Activated gamma-delta T cell treated with Interleukin-2 at 50 U/mL for 16 hours (primary cell): ENCODE measurements at regions not wholly inside any gene's neighbourhood (a gene's known extent, or its start where the extent isn't known, plus 50 kb on each side); places are given as distances from the start of the nearest gene placed in this dataset.
"Not testable (repeated sequence)": the region's sequence is repeated elsewhere in the genome, so short reads cannot be mapped to it uniquely, and the experiment has no call there.

Source experiments
- DNase-seq: peaks from one replicate; pipeline ENCODE4 v3.0.0-alpha.2; 2020

DNA sequence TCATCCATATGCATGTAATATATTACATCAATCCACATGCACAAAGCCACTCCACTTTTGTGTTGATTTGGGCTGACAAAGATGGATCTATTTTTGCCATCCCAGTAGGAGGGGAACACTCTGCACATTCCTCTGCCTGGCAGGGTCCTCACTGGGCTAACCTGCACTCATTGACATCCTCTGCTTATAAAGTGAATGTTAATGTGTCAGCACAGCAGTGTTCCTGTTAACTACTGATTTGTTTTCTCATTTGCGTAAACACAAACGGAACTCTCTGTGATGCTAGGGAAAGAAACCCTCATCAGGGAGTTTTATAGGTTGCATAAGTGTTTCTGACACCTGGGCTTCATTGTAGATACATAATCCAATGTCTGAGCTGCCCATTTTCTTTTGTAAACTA is 826.0 kb downstream of the RAB28 start:
- DNase-seq: no peak

DNA sequence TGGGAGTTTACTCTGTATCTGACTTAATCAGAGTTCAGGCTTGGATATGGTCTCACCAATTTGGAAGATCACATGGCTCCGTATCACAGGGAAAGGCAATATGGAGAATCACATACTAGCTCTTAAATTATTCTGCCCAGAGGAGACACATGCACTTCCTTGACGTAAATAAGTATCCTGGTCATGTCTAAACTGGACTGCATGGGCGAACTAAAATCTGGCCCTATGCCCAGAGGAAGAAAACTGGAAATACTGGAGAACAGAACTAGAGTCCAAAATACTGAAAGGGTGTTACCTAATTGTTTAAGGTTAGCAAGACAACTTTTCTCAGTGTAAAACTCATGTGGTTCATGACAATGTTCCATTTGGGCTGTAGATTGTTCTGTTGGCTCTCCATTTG is 832.3 kb downstream of the RAB28 start:
- no peak for DNase-seq

- DNase-seq: no peak
Measured at GRCh38 chr4:12645732-12646131, 838.4 kb downstream of the RAB28 start.

GRCh38 chr4:12644261-12644660 is 839.9 kb downstream of the RAB28 start:
- no peak for DNase-seq

DNA sequence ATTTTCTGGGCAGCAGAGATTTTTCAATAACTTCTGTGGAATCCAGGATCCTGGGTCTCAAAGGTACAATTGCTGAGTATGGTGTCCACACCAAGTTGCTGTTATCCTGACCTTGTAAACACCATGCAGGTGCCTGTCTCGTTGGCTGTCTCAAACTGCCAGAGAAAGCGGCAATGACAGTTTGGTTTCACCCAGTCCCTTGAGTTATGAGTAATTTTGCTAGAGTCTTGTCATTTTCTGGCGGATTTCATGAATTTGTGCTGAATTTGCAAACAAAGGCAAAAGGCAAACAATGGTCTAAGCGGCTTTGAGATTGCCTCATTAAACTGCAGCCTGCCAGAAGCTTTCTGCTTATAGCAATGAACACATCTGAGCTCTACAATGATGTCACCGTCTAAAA is 847.9 kb downstream of the RAB28 start:
- no peak for DNase-seq

DNA sequence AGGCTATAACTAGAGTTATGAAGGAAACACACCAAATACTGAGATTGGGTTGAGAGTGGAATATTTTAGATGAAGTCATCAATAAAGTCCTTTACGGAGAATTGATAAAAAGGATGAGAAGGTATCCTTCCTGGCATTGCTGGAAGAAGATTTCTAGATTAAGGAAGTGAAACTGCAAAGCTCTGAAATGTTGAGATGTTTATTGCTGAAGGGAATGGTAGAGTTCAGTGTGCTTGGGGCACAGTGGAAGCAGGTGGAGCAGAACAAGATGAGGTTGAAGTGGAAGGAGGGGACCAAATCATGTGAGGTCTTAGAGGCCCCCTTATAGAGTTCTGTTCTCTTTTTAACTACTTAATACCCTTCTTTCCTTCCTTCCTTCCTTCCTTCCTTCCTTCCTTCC is 848.5 kb downstream of the RAB28 start:
- DNase-seq: no peak

GRCh38 chr4:12633053-12633651 is 851.0 kb downstream of the RAB28 start:
- DNase-seq: peak; percentile 47

GRCh38 chr4:12615822-12616221 is 868.3 kb downstream of the RAB28 start:
- no peak for DNase-seq

DNA sequence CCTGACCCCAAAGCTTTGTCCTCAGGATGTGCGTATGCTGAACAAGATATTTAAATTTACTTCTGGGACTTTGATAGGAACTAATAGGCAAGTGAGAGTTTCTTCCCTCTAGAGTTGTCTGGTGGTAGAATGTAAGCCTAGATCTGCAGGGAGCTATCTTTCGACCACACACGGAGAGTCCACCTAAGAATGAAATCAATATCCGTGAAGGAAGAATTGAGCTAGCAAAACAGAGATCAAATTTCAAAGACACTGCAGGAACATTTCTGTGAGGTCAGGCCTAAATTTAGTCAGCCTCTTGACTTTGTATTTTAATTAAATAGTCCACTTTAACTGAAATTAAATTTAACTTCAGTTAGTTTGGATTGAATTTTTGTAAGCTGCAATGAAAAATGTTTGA is 871.3 kb downstream of the RAB28 start:
- DNase-seq: no peak

DNA sequence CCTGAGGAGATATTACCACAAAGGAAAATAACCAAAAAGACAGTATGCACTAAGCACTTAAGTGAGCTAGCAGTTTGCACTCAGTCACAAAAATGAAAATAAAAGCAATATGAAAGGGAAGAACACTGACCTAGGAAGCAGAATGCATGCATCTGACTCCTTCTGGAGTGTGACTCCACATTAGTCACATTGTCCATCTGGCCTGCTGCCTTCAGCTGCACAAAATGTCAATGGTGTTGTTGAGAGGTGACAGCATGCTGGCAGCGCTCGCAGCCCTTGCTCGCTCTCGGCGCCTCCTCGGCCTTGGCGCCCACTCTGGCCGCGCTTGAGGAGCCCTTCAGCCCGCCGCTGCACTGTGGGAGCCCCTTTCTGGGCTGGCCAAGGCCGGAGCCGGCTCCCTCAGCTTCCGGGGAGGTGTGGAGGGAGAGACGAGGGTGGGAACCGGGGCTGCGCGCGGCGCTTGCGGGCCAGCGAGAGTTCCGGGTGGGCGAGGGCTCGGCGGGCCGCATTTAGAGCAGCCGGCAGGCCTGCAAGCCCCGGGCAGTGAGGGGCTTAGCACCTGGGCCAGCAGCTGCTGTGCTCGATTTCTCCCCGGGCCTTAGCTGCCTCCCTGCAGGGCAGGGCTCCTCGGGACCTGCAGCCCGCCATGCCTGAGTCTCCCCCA is 874.8 kb downstream of the RAB28 start:
- DNase-seq: not testable (repeated sequence)

DNA sequence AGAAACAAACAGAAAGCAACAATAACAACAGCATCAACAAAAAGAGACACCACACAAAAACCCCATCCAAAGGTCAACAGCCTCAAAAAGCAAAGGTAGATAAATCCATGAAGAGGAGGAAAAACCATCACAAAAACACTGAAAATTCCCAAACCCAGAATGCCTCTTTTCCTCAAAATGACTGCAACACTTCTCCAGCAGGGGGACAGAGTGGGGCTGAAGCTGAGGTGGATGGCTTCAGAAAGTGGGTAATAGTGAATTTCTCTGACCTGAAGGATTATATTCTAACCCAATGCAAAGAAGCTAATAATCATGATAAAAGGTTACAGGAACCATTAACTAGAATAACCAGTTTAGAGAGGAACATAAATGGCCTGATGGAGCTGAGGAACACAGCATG is 888.2 kb downstream of the RAB28 start:
- DNase-seq: no peak

- DNase-seq: no peak
Measured at GRCh38 chr4:12595489-12595888, 888.7 kb downstream of the RAB28 start.

- DNase-seq: no peak
Measured at GRCh38 chr4:12588582-12588981, 895.6 kb downstream of the RAB28 start.

- DNase-seq: no peak
Measured at GRCh38 chr4:12586242-12587006, 897.7 kb downstream of the RAB28 start.

DNA sequence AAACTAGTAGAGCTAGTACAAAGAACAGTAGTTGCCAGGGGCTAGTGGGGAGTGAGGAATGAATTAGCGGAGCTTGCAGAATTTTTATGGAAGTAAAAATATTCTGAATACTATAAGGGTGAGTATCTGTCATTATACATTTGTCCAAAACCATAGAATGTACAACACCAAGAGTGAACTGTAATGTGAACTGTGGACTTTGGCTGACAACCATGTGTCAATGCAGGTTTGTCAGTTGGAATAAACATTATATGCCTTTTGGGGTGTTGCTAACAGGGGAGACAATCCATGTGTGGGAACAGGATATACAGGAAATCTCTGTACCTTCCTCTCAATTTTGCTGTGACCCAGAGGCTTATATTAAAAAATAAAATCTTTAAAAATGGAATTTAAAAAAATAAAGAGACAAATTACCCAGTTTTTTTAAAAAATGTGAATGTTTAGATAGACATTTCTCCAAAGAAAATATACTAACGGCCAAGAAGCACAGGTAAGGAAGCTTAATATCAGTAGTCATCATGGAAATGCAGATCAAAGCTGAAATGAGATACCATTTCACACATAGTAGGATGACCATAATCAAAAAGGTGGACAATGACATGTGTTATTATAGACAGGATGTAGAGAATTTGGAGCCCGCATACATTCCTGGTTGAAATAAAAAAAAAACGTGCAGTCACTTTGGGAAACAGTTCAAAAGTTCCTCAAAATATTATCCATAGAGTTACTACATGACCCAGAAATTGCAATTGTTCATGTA is 899.8 kb downstream of the RAB28 start:
- no peak for DNase-seq

DNA sequence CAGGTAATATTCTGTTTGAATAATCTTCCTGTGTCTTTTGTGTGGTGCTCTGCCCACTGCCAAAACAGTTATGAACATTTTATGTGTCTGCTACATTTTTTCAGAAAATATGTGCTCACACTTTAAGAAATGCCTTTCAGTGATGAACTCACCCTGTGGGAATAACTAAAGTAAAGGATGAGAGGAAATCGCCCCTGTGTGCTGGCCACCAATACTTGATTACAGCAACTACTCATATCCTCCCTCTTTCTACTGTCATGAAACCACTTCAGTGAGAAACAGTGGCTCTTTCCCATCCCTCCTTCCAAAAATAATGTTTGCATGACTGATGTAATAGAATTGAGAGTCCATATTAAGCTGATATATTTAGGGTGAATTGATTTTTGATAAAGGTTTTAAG is 900.9 kb downstream of the RAB28 start:
- no peak for DNase-seq

DNA sequence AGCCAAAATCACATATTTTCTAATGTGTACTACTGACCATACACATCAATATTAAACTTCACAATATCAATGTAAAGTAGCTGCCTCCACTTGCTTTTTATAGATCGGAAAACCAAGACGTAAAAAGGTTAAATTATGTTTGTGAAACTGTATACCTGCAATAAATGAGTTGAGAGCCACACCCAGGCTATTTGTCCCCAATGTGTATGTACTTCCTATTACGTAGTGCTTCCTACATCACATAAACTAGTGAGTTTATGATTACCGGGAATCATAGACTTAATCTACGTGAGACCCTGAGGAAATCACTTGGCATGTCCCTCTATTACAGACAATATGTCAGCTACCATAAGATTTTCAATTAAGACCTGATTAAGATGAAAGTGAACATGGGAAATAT is 903.4 kb downstream of the RAB28 start:
- no peak for DNase-seq

DNA sequence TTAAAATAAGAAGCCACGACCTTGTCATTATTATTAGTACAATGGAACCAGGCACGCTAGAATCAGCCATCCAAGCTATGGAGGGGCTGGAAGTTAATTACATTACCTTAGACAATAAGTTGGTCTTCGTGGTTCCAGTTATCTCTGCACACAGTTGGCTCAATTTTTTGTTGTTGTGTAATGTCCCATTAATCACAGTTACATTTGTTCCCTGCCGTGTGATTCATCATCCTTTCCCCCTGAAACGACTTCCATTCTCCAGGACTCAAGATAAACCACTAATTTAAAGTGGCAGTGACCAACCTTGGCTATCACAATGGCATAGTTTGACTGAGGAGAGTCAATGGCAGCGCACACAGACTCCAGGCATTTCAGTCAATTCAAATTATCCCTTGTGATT is 905.0 kb downstream of the RAB28 start:
- no peak for DNase-seq

DNA sequence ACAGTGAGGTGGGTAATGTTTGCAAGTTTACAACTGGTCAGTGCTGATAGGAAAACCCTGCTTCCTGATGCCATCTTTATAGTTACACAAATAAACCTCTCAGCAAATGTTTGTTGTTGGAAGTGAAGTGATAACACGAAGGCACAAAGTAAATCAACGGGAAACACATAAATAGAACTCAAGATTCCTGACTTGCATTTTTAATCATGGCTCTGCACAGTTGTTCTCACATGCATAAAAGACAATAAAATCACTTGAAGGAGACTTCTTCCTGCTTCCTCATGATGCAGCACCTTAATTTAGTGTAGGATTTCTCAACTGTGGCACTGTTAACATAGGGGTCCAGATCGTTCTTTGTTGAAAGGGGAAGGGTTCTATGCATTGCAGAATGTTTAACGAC is 907.7 kb downstream of the RAB28 start:
- no peak for DNase-seq

- DNase-seq: no peak
Measured at GRCh38 chr4:12573716-12574115, 910.4 kb downstream of the RAB28 start.

- DNase-seq: no peak
Measured at GRCh38 chr4:12562476-12563140, 921.5 kb downstream of the RAB28 start.

DNA sequence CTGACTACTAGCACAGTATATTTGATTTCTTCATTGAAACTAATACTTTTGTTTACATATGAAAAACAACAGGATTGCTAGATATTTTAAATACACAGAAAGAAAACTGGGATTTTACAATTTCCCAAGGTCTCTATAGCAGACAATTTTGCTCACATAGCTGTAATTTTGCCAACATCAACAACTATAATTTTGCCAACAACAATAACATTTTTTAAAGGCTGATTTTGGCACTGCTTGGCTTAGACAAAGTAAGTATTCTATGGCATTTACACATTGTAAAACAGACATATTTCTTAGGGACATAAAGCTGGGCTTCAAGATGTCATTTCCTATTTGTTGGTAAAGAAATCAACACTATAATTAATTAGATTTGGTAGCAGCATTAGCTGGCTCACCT is 922.1 kb downstream of the RAB28 start:
- no peak for DNase-seq

DNA sequence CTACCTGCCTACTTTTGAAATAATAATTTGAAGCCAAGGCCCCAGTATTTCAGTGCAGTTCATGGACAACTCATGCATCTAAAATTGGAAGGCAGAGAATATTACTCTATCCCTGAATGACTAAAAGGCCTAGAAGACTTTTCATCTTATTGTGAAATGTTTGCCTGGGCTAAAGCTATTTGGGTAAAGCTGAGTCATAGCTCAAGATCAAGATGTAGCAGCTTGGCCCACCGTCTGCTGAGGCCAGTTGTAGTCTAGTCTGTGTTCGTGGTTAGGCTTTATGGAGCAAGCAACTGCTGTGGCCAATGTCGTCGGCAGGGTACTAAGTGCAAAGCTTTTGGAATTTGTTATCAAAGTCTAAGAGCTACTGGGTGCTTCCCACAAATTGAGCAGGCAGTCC is 929.1 kb downstream of the RAB28 start:
- DNase-seq: no peak
